GDM1 (cell line): ENCODE measurements at regions not wholly inside any gene's neighbourhood (a gene's known extent, or its start where the extent isn't known, plus 50 kb on each side); places are given as distances from the start of the nearest gene placed in this dataset.
A peak's percentile ranks its signal among the peaks of the same experiment; 100 is the strongest.

ENCODE experiments used
- DNase-seq: peaks from one replicate; lab custom pipeline; 2025; lab: John Stamatoyannopoulos, UW

- no peak for DNase-seq
Measured at GRCh38 chr5:108649106-108649505, 98.6 kb upstream of the FER start.

GRCh38 chr5:108642170-108642906 is 105.4 kb upstream of the FER start:
- DNase-seq, result peak; percentile 73

DNA sequence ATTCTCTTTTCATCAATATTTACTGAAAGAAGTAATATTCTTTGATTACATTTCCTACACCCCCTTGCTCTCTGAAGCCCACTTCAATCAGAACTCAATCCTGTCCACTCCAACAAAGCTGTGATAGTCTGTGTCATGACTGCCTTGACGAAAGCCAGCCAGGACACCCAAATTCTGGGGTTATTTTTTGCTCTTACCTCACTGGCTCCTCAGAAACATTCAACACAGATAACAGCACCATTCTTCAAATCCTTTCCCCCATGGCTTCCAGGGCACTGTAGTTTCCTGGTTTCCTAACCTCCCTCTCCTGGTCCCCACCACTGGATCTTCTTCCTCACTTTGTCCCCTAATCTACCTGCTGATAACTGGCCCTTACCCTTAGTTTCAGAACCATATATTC is 106.1 kb upstream of the FER start:
- DNase-seq, result no peak

- DNase-seq, result no peak
Measured at GRCh38 chr5:108639366-108639765, 108.3 kb upstream of the FER start.

DNA sequence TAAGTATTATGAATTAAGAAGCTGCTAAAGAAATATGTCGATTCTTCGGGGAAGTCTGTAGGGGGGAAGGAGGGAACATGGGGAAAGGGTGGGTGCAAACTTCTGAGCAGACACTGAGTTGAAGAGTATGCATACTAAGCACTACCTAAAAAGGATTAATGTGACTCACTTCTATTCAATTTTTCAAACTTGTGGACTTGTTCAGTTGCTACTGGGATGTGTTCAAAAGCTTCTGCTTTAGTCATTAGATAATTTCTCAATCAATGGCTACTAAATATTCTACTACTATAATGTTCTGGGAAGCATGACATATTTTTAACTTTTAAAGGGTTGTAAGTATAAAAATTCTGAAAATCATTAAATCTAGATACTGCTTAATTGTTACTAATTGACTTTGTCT is 109.7 kb upstream of the FER start:
- DNase-seq, result no peak

DNA sequence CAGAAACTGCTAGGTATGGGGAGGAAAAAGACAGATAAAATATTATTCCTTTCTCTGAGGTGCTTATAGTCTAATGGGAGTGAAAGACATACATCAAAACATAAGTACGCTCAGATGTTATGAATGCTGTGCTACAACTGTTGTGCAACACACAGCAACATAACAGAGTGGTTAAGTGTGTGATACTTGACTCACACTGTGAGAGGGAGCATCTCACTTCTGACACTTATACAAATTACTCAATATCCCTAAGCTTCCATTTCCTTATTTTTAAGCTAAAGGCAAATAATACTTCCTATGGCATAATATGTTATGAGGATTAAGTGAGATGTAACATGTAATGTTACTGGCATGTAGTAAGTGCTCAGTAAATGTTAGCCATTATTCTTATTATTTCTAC is 110.6 kb upstream of the FER start:
- no peak for DNase-seq

GRCh38 chr5:108636135-108636853 is 111.4 kb upstream of the FER start:
- no peak for DNase-seq

DNA sequence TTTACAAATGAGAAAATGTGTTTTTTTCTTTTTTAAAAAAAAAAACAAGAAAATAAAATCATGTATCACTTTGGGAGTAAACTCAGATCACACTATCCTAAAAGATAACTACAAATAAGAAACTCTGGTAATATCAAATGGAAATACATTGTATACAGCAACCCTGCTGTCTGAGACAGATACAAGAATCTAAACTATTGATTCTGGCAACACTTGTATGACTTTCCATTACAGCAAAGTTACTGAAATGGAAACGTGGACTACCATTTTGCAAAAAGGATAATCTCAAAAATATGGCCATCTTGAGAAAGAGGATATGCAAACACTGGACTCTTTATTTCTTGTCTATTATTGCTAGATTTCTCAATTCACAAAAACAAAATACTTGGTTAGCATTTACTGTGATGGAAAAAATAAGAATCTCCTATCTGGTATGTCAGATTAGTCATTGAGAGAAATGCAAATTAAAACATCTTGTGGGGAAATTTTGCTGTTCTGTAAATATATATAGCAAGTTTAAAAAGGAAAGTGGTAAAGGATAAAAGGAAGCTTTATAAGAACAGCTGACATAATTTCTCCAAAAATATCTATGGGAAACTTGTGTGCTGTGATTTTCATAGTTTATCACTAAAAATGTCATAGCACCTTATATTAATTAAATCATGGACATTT is 112.9 kb upstream of the FER start:
- no peak for DNase-seq

- DNase-seq, result no peak
Measured at GRCh38 chr5:108634010-108634616, 113.6 kb upstream of the FER start.

DNA sequence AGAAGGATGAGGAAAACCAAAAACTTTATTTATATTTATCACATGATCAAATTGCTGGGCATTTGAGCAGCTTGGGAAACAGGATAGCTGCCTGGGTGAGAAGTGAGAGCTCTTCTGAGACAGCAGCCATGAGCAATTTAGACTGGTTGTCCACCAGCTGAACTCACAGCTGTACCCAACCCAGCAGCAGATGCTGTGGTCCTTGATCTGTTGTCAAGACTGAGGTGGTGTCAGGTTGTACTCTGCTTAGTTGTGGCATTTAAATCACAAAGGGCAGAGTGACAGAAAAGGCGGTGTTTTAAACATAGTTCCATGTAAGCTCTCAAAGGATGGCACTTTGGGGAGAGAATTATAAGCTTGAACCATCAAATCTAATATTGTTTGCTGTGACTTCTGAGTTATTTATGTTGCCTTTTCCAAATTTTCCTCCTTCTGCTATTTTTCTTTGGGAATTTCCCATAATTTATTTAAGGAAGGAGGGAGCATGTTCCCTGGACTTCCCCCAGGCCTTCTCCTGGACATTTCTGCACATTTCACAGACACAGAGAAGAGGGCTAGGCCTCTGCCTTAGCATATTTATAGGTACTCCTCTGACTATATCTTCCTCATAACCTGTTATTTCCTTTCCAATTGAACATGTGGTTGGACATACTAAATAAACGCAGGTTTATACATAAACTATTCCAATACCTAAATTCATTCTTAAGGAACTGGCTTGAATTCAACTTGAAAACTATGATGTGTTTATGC is 117.7 kb upstream of the FER start:
- no peak for DNase-seq

DNA sequence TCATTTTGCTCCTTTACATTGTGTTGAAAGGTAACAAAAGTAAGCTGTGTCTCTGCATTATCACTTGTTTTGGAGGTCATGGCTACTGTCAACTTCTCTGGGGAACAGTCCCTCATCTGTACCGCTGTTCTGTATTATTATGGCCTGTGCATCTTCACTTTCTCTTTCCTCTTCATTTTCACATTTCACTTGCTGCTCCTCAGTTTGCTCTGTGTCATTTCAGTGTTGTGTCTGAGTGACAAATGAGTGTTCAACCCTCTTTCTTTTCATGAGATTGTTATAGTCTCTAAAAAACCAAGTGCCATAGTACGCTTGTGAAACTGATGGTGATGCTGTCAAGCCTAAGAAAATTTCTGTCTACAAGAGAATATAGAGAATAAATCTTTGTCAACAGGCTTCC is 122.0 kb upstream of the FER start:
- no peak for DNase-seq

GRCh38 chr5:108623826-108624225 is 123.9 kb upstream of the FER start:
- DNase-seq, result no peak

GRCh38 chr5:108620516-108620915 is 127.2 kb upstream of the FER start:
- no peak for DNase-seq

DNA sequence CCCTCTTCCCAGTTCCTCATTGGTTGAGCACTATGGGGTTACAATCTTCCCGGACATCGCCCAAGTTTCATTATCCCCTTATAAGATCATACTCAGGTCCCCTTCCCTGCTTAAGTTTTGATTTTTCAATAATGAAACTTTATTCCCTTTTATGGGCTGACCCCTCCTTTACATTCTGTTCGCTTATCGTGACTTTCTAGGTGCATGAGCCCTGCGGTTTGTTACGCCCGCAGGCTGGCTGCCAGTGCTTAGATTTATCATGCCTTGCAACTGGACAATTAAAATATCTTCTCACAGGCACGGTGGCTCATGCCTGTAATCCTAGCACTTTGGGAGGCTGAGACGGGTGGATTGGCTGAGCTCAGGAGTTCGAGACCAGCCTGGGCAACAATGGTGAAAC is 127.9 kb upstream of the FER start:
- no peak for DNase-seq

DNA sequence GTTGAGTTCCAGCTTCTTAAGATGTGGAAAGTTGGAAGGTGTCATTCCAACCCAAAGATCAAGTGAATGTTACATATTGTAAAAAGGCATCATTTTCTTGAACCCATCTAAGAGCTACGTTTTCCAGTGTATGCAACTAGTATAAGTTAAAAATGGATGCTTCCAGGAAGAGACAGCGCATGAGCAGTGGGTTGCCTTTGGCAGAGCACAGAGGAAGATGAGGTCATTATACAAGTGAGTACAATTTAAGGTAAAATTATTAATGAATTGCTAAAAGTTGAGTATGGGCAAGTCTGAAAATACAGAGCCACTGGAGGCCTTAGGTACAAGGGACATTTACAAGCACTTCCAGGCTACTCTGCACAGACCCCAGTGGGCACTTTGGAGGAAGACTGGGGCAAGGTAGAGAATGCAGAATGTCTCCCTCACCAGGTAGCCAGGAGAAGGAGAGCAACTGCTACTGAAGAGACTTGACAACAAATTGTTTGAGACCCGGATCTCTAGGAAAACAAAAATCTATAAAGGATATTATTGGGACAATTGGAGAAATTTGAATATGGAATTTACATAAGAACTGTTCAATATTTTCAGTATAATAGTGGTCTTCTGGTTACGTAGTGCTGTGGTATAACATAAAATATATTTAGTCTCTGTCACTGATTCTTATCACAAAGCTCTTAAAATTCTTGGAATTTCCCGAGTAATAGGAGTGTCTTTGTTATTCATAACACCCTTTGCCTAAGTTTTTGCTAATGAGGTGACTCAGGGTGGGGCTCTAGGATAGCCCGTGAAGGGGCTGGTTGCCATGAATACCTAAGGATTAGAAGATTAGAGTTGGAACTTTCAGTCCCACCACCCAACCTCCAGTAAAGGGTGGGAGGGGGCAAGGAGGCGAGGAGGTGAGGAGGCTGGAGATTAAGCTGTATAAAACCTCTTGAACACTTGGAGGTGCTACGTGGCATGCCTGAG is 129.9 kb upstream of the FER start:
- DNase-seq, result no peak

- no peak for DNase-seq
Measured at GRCh38 chr5:108615216-108615615, 132.5 kb upstream of the FER start.

DNA sequence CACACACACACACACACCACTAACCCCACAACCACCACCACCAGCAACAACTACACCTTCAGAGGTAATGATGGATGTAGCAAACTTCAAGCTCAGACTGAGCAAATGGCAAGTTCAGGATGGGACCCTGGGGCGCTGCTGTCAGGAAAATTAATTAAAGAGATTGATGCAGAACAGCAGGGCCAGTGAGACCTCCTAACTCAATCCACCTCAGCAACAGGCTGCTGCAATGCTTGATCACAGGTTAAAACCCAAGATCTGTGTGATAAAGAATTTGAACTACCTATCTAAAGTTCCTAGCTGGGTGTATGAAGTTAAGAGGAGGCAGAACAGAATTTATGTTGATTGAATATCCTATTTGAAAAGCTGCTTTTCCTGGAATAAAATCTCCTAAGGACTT is 140.3 kb upstream of the FER start:
- no peak for DNase-seq

GRCh38 chr5:108606185-108606584 is 141.5 kb upstream of the FER start:
- no peak for DNase-seq

DNA sequence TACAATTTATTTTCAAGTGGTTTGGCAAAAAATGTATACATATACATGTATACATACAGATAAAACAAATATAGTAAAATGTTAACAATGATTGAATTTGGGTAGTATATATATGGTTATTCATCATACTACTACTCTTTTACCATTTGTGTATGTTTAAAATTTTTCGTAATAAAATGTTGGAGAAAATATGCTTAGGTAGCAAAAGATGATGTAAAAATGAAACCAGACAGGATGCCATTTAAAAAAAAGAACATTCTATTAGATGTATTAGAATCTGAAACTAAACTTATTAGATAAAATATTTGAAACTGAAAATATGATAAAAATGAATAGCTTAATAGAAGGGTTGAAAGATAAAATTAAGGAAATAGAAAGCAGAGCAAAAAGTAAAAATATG is 144.9 kb upstream of the FER start:
- DNase-seq, result no peak

GRCh38 chr5:108590799-108591198 is 156.9 kb upstream of the FER start:
- DNase-seq, result no peak

DNA sequence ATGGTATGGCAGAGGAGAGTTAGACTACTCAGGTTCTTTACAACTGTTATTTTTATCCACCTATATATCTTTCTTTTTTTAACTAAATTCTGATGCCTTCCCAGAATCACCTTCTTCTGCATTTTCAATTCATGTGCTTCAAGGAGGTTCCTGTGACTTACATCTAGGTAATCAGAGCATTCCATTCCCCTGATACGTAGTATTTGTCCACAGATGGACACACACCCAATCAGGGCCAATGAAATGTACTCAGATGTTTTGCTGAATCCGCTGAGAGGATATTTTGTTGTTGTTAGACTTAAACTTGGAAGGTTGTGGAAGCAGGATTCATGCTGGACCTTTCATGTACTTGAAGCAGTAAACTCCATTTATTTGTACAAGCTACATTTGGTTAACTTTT is 159.4 kb upstream of the FER start:
- no peak for DNase-seq
